GM04503 (cell line): ENCODE measurements at regions not wholly inside any gene's neighbourhood (a gene's known extent, or its start where the extent isn't known, plus 50 kb on each side); places are given as distances from the start of the nearest gene placed in this dataset.
"Not testable (repeated sequence)": the region's sequence is repeated elsewhere in the genome, so short reads cannot be mapped to it uniquely, and the experiment has no call there.

Source experiments
- DNase-seq: peaks from one replicate; pipeline ENCODE4 v3.0.0-alpha.2; 2012; ENCODE audit warnings: low read depth

DNA sequence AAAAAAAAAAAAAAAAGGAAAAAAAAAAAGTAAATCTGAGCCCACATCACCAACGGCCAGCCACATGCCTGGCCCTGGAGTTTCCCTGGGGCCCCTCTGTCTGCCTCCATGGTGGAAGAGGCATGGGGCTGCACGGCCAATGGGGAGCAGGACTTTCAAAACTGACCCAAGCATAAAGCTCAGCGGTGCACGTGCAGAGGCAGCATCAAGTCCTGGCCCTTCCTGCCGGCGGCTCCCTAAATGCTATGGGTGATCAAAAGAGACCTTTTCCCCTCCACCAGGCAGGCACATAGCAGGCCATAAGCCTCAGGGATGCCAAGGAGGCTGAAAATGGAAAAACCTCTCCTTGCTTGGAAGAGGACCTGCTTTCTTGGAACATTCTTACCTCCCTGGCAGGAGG is 94.3 kb downstream of the OAT start:
- DNase-seq: no peak

DNA sequence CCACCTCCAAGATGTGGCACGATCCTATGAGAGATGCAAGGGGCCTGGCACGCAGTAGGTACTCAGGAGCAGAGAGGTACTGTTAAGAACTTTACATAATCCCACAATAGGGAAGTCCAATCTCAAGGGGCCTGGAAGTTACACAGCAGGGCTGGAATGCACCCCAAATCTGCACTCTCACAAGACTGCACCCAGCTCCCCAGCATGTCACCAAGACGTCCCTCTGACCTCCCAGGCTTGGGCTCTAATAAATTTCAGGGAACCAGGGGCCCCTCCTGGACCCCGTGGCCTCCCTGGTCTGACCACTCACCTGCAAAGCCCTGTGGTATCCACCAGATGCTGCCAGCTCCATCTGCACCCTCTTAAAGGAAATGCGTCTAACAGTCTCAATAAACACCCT is 94.9 kb downstream of the OAT start:
- DNase-seq: no peak

DNA sequence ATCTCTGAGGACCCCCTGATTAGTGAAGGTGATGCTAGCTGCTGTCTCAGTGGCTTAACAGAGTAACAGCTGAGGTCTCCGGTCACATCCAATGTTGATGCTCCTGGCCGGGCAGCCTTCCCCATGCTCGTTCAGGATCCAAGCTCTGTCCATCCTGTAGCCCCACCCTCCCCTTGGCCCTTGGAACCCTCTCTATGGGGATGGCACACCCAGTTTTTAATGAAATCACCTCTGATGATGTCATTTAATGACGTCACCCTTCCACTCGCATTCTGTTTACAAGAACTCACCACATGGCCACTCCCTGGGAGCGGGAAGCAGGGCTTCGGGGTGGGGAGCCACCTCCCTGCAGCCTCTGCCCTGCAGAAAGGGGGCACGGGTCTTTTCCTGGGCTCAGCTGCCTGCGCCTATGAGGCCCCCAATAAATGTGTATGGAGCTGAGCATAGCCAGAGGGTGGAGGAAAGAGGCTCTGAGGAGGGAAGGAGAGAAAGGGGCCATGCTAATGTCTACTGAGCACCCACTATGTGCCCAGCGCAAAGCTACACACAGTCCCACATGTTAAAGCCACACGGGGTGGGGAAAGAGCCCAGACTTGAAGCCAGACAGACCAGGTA is 95.5 kb downstream of the OAT start:
- DNase-seq: no peak

- DNase-seq: no peak
These were observed 96.3 kb downstream of the OAT start for GRCh38 chr10:124322191-124322980.

DNA sequence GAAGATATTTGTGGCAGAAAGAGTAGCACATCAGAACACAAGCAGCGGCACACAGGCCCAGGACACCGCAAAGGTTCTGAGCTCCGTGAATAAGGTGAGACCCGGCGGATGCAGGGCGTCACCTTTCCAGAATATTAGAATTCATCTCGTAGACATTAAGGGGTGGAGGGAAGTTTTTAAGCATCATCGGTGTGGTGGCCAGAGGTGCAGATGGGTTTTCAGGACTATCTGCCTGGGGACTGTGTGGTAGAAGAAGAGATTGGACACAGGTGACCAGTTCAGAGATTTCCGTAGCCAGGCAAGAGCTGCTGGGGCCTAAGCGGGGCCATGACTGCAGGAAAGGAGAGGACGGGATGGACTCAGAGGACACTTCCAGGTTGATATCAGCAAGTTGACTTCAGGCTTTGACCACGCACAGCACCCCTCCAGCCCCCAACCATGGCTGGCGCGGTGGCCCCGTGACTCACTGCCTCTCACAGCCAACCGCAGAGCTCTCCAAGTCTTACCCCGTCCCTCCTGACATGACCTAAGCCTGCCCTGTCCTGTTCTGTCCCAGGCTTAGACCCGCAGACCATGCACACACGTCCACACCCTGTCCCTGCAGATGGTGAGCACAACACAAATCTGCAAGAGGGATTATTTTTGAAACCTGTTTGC is 97.2 kb downstream of the OAT start:
- no peak for DNase-seq

DNA sequence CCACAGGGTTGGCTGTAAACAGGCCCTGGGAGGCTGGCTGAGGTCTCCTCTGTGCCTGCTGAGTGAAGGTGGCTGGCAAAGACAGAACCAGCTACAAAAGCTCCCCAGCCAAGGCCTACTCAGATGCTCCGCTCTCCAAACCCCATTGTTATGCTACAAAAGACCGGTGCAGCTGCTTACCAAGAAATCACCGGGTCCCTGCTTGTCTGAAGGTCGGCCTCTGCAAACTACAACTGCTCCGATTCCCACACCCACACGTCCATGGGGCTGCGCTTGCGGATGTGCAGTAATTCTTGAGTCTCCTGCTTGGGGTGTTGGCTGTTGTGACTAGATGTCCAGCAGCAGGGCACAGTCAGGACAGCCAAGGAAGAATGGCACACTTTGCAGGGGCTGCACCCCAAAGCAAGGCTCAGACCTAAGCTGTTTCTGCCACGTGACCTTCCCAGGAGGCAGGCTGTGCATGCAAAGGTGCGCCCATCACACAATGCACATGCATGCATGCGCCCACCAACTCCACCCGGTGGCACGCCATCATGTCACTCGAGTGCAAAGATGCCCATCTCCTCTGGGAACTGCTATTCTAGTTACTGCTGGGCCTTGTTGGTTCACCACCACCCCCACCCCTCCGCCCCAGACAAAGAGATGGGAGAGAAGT is 97.8 kb downstream of the OAT start:
- DNase-seq: no peak

DNA sequence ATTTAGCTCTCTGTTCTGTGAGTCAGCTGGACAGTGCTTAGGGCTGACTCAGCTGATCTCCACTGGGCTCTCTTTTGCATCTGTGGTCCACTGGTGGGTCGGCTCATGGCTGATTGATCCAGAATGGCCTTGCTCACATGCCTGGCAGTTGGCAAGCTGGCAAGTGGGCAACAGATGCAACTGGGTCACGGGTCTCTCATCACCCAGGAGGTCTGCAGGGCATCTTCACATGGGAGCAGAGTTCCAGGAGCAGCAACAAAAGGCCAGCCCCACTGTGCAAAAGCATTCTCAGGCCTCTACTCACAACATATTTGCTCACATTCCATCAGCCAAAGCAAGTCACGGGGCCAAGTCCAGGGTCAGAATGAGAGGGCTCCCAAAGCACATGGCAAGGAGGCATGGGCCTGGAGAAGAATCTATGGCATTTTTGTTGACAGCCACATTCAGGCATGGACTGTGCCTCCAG is 98.8 kb downstream of the OAT start:
- DNase-seq: peak; percentile 73

DNA sequence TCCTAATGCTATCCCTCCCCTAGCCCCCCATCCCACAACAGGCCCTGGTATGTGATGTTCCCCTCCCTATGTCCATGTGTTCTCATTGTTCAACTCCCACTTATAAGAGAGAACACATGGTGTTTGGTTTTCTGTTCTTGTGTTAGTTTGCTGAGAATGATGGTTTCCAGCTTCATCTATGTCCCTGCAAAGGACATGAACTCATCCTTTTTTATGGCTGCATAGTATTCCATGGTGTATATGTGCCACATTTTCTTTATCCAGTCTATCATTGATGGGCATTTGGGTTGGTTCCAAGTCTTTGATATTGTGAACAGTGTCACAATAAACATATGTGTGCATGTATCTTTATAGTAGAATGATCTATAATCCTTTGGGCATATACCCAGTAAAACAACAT is 99.2 kb downstream of the OAT start:
- DNase-seq: not testable (repeated sequence)

GRCh38 chr10:124318811-124319210 is 99.9 kb downstream of the OAT start:
- DNase-seq: no peak

DNA sequence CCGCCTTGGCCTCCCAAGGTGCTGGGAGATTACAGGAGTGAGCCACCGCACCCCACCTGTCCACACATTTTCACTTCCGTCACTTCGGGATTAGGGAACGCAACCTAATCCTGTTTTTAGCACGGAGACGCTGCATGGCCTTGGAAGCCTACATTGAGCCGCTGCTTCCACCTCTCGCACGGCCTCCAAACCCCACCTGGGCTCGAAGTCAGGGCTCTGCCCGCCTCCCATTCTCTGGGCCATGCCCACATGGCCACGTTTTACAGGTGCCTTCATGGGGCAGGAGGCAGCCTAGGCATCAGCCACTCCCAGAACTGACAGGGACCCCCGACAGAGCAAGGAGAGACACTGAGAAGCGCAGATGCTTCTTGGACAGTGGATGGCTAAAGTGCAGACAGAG is 100.6 kb downstream of the OAT start:
- no peak for DNase-seq

DNA sequence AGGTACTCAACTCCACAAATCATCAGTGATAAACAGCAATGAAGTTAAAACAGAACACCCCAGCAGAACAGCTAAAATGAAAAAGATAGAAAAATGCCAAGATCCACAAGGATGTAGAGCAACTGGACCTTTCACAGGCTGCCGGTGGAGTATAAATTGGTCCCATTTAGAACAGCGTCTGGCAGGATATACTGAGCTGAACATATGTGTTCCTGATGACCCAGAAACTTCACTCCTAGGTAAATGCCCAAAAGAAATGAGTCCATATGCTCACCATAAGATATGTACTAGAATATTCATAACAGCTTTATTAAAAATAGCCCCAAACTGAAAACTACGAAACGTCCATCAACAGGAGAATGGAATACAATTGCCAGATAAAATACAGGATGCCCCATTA is 102.4 kb downstream of the OAT start:
- no peak for DNase-seq

DNA sequence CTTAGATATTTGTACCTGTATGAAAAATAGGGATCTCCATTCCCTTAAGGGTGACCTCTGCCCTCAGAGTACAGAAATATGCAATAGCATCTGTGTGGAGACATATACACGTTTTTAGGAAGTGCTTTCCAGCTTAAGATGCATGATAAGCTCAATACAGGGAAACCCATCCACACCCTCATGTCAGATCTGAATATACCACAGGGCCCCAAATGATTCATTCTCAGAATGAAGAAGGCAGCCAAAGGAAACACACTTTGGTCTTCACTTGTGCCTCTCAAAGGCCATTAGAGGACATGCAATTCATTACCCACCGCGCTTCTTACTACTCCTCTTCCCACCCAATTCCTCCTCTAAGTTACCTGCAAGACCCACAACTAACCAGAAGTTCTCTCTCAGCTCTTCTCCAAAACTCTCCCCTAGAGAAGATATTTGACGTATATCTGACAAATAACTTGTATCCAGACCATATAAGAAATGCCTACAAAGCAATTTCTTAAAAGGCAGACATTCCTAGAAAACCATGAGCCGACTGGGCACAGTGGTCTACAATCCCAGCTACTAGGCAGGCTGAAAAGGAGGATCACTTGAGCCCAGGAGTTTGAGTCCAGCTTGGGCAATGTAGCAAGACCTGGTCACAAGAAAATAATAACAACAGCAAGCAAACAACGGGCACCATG is 103.0 kb downstream of the OAT start:
- DNase-seq: no peak

- DNase-seq: no peak
These were observed 105.3 kb downstream of the OAT start for GRCh38 chr10:124313374-124313773.

DNA sequence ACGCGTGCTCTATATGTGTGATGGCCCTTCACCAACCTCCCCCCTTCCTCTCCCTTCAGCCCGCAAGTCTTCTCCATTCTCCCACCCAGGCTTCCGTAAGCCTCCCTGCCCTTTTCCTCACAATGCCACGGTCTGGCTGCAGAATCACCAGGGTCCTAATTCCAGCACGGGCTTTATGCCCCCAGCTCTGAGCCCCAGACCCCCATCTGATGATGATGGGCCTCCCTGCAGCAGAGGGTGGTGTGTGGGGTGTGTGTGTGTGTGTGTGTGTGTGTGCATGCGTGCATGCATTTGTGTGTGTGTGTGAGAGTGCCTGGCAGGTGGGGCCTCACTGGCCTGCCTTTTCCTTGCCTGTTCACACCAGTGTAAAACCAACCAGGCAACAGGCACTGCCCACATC is 109.9 kb downstream of the OAT start:
- no peak for DNase-seq

DNA sequence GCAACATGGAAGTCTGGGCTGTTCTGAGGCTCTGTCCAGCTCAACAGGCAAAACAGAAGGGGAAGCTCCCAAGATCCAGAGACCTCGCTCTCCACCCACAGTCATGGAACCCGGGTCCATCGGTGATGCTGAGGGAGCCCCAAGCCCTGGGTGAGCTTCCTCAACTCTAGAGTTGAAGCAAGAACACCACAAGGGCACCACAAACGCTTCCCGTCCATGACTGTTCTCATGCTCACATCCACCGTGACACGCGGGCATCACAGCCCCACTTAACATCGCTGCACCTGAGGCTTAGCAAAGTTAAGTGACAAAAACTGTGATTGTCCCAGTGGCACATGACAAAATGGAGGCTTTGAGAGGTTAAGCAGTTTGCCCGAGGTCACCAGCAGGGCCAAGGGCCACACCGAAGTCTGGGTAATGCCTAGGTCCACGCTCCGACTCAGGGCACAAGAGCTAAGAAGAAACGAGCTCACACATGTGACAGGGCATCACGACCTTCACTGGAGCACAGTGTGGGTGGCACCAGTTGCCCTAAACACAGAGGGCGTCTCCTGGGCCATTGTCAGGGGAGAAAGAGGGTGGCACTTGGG is 110.6 kb downstream of the OAT start:
- no peak for DNase-seq

GRCh38 chr10:124307591-124307990 is 111.1 kb downstream of the OAT start:
- no peak for DNase-seq

DNA sequence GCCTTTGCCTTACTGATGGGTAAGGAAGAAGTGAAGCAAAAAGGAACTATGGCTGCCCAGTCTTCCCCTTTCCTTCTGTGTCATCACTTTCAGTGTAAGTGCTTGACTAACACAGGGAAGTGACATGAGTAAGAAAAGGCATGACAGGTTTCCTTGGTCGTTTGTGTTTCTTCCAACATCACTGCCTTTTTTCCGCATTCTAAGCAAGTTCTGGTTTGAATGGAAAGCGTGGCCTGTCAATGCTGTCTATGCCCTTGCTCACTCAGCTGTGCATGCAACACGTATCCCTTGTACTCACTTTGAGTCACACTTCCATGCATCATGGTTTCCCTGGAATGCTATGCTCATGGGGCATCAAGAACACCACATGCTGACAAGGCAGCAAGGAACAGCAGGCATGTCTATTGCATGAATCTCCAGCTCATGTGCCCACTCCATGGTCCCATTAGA is 111.8 kb downstream of the OAT start:
- DNase-seq: no peak

DNA sequence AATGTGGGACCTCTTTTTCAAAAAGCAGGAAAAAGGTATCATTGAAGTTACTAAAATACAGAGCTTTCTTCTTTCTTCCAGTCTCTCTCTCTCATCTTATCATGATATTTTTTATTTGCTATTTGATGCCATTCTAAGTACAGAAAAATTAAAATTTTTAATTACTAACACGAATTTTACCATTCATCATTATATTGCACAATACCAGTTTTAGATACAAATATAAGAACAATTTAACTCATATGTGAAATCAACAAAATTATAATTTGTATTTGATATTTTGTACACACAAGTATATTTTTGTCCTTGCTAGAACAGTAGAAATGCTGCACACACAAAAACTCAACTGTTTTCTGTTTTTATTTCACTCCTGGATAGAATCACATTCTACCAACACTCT is 112.2 kb downstream of the OAT start:
- no peak for DNase-seq

- no peak for DNase-seq
These were observed 112.7 kb downstream of the OAT start for GRCh38 chr10:124305984-124306383.

DNA sequence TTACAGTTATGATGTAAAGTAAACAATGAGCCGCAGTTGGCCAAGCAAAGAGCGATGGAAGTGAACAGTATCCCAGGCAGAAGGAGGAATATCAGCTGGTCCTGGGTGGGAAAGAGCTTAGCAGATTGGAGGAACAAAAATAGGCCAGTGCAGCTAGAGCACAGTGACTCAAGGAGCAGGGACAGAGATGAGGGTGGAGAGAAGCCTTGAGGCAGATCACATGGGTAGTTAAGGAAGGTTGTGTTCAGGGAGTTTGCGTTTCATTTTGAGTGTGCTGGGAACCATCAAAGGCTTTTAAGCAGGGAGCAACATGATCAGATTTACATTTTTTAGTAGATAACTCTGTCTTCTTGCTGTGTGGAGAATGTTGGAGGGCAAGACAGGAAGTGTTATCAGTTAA is 113.6 kb downstream of the OAT start:
- no peak for DNase-seq

DNA sequence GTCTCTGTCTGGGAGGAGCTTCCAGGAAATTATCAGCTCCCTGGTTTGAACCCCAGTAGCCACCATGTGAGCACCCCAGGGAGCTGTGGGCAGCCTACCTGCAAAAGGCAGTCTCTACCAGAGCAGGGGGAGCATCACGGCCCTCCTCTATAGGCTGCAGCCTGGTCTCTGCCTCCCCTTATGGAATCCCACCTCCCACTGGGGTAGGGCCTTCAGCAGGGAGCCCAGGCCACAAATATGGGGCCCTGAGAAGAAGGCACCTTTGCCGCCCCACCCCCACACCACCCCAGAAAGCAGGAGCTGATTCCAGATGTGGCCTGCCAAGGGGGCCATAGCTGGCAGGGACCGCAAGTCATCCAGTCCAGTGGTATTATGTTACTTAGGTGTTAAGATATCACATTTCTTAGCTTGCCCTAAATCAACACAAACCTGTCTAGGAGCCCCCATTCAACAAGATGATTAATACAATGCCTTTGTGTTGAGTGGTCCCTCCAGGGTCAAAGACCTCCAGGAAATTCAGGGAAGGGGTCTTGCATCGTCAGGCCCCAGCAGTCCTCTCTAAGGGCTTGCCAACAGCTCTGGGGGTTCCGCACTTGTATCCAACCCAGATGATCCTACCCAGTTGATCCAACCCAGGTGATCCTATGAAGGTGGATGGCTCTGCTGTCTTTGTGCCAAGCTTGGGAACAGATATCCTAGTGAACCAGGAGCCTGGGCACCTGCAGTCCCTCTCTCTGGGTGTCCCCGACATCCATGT is 114.9 kb downstream of the OAT start:
- DNase-seq: no peak
